Embryonic facial prominence (tissue), 1 donor: ENCODE measurements at regions not wholly inside any gene's neighbourhood (a gene's known extent, or its start where the extent isn't known, plus 50 kb on each side); places are given as distances from the start of the nearest gene placed in this dataset.

Source experiments
- DNase-seq: peaks from one replicate; pipeline ENCODE4 v3.0.0-alpha.2; 2016; ENCODE audit errors: extremely low spot score

- no peak for DNase-seq
Measured at GRCh38 chr2:185891403-185891802, 152.8 kb downstream of the FSIP2 start.

DNA sequence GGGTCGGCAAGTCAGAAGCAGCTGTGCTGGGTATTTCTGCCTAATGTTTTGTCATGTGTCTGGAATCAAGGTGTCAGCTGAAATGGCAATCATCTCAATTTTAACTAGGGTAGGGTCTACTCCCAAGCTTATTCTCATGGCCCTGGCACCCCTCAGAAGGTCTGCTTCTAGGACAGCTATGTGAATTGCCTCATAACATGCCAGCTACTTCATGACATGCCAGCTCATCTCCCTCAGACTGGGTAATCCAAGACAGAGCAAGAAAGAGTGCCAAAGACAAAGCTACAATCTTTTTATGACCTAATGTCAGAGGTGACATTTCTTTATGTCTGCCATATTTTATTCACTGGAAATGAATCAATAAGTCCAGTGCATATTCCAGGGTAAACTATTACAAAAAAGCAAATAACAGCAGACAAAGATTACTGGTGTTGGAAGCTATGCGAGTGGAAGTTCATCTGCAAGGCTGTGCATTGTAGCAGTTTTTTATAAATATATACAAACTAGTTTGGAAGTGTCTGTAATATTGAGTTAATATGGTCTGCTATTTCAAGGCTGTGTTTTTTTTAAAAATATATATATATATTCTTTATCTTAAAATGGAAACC lies 153.3 kb downstream of the FSIP2 start:
- DNase-seq = no peak

DNA sequence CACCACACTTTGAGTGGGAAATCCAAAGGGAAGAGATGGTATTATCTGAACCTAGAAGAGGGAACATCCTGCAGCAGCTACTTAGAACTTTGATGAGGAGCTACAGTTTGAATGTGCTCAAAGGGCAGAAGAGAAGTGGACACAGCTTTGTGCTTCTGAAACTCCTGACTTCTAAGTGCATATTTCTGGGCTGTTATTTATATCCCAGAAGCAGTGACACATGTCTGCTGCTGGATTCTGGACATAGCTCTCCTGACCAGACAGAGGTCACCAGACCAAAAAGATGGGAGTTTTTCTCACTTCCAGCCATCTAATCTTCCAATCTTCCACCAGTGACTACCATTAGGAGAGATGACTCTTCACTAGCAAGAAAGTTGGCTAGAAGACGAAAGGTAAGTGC lies 153.9 kb downstream of the FSIP2 start:
- DNase-seq = no peak

DNA sequence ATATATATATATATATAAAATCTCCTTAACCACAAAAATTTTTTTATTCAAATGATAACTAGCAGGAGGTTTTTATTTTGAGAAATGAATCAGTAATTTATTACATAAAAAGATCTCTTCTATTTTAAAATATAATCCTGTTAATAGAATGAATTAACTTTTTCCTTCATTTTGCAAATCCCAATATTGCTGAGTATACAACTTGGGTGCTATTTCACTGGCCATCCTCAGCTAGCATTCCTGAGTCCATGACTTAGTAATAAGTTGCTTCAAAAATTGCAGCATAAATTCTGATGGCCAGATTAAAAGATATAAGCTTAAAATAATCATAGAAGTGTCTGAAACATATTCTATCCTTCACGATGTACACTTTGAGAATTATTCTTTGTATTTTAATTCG lies 155.6 kb downstream of the FSIP2 start:
- DNase-seq = no peak

- DNase-seq = no peak
Measured at GRCh38 chr2:185895828-185896693, 157.5 kb downstream of the FSIP2 start.

DNA sequence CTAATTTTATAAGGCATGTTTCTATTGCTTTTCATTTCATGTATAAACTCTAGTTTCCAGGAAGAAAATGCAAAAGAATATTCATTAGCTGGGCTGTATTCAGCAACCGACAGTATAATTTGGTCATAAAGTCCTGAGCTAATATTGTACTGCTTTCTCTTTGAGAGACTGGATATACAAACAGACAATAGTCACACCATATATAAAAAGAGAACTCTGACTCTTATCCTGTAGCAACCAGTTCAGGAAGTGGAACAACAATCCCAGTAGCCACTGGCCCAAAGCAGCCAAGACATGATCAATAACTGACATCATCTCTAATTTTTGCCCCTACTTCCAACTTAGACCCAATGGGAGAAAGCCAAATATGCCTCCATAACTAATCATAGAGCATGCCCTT lies 160.8 kb downstream of the FSIP2 start:
- DNase-seq = no peak

- no peak for DNase-seq
Measured at GRCh38 chr2:185919155-185919554, 180.6 kb downstream of the FSIP2 start.

DNA sequence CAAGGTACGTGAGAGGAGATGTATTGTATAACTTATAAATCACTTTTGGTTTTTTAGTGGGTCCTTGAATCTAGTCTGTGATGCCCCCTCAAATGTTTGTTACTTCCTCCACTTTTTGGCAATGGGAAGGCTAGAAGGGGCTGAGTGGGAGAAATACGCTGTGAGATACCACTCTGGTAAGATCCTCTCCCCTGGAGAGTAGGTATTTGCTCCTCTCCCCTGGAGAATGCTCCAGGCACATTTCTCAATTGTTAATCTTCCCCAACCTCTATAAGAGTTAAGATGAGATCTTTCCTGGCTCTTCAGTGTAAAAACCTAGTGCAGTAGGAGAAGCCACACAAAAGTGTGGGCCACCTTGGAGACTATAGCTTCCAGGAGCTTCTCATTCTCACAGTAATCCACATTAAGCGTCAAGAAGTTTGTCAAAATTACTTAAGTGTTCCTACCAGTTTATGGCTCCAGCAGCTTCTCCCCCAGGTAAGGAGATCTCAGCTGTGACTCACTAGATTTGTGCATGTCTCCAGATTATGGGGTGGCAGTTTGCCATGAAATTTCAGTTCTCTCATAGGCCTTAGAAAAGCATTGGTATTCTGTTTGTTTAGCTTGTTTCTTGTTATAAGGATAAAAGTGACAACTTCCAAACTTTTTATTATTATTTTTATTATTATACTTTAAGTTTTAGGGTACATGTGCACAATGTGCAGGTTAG lies 182.6 kb downstream of the FSIP2 start:
- no peak for DNase-seq

DNA sequence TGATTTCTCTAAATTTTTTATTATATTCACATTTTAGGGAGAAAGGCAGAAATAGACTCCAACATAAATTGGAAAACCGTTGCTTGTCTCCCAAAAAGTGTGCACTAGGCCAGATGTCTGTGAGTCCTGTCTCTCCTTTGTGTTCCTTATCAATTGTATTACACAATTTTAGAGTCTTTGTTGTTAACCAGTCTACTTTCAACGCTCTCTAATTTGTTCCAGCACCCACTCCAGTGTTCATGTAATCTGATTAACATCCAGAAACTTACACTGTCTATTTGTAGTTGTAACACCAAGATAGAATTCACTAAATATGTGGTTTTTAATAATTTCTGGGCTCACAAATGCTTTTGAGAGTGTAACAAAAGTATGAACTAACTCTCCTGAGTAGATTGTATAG lies 195.6 kb downstream of the FSIP2 start:
- DNase-seq = no peak

DNA sequence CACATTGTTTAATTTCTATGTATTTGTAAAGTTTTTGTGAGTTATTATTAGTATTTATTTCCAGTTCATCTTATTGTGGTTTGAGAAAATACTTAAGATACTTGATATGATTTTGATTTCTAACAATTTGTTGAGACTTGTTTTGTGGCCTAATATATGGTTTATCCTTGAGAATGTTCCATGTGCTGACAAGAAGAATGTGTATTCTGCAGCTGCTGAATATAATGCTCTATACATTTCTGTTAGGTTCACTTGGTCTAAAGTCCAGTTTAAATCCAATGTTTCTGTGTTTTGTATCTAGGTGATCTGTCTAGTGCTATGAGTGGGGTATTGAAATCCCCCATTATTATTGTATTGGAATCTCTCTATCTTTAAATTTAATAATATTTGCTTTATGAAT lies 201.3 kb downstream of the FSIP2 start:
- no peak for DNase-seq

DNA sequence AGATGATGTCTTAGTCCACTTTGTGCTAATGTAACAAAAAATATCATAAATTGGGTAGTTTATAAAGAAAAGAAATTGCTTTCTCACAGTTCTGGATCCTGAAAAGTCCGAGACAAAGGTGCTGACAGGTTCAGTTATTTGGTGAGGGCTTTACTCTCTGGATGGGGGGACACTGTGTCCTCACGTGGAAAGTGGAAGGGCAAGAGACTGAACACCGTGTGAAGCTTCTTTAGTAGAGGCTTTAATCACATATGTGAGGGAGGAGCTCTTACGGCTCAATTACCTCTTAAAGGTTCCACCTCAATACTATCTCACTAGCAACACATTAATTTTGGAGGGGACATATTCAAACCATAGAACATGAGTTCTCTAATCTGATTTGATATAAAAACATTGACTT lies 204.3 kb downstream of the FSIP2 start:
- DNase-seq = no peak

DNA sequence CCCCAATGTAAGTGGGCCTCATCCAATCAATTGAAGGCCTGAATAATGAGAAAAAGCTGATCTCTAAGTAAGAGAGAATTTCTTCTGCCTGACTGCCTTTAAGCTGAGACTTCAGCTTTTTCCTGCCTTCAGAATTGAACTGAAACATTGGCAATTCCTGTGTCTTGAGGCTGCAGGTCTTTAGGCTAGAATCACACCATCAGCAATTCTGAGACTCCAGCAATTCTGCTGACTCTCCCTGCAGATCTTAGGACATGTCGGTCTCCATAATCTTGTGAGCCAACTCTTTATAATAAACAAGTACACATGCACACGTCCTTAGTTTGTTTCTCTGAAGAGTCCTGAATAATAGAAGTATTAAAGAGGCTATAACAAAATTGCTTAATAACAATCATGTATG lies 209.1 kb downstream of the FSIP2 start:
- DNase-seq = no peak

- no peak for DNase-seq
Measured at GRCh38 chr2:185952100-185952499, 213.5 kb downstream of the FSIP2 start.

GRCh38 chr2:185954389-185954788 lies 215.8 kb downstream of the FSIP2 start:
- no peak for DNase-seq

DNA sequence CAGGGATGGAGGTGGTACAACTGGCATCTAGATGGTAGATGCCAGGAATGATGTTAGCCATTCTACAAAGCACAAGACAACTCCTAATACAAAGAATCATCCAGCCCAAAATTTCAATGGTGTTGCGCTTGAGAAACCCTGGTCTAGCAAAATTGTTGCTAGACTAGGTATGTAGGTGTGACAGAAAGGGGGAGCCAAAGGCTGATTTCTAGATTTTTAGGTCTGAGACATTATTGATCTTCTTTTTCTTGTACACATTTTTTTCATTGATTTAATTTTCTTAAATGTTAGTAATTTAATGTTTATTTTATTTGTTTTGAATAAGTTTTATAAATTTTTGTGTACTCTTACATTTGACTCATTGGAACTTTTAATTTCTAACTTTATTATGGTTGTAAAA lies 216.4 kb downstream of the FSIP2 start:
- DNase-seq = no peak

- no peak for DNase-seq
Measured at GRCh38 chr2:185967335-185967734, 228.7 kb downstream of the FSIP2 start.

DNA sequence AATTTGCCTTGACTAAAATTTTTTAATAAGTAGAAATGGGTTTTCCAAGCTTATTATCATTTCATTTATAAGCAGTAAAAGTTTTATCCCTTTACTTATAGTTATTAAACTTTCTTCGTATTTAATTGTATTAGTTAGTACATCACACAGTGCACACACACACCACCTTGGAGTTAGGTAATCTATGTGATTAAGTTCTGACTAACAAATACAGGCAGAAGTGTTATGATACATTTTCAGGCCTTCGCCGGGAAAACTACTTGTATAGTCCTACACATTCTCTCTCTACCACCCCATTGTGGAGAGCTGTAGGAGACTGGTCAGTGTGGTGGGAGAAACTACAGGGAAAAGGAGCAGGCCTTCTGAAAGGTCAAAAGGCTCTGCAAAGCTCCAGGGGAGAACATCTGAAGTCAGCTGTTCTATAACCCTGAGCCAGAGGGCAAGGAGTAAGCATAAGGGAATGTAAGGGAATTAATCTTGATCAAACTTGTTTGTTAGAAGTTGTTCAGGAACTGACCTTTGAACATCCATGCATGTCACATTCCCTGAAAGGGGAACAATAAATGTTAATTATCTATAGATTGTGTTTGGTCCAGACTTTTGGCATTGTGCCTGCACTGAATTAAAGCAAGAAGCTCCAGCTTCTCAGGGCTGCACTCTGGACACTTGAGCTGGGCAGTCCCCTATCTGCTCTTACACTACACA lies 231.7 kb downstream of the FSIP2 start:
- no peak for DNase-seq

GRCh38 chr2:185978634-185979407 lies 240.2 kb downstream of the FSIP2 start:
- DNase-seq = no peak

DNA sequence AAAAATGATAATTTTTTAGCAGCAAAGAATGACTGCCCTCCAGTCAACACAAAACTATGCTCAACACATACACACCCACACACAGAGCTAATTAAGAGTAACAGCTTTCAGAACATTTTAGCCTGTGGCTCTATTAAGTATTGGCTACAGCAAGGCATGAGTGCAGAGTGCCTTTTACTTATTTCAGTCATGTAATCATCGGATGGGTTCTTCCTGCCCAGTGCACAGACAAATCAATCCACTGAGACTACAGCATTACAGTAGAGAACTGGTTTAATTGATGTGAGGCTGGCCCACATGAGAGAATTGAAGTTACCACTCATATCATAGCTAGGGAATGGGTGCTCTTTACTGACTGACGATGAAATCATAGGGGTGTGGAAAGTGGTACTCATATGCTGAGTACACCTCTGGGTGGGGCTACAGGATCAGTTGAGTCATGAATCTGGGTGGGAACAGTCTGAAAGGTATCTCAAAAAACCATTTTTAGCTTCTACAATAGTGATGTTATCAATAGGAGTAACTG lies 241.0 kb downstream of the FSIP2 start:
- no peak for DNase-seq

GRCh38 chr2:185980944-185981343 lies 242.3 kb downstream of the FSIP2 start:
- no peak for DNase-seq

DNA sequence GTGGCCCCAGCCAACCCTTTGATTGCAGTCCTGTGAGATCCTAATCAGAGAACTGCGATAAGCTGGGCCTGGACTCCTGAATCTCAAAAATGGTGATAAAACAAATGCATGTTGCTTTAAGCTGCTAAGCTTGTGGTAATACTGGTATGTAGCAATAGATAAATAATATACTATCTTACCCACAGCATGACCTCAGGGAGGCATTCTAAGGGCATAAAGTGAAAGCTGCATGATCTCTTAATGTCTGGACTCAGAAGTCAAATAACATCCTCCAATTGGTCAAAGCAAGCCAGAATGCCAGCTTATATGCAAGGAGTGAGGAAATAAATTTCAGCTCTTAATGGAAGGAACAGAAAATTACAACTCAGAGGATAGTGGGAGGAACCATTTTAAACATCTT lies 246.1 kb downstream of the FSIP2 start:
- no peak for DNase-seq
